HG02938 (cell line): ENCODE measurements at regions not wholly inside any gene's neighbourhood (a gene's known extent, or its start where the extent isn't known, plus 50 kb on each side); places are given as distances from the start of the nearest gene placed in this dataset.
A peak's percentile ranks its signal among the peaks of the same experiment; 100 is the strongest.
"Not testable (repeated sequence)": the region's sequence is repeated elsewhere in the genome, so short reads cannot be mapped to it uniquely, and the experiment has no call there.

Experiments
- ATAC-seq: cut with Tn5 transposase; IDR thresholded peaks from one replicate; pipeline ENCODE4 v1.9.1; 2021; ENCODE audit warnings: mild to moderate bottlenecking, moderate library complexity; ENCODE audit not compliant: unreplicated experiment

GRCh38 chr17:37859451-37859850 is 64.8 kb upstream of the TBC1D3K start:
- no peak for ATAC-seq

- ATAC-seq, result not testable (repeated sequence)
Measured at GRCh38 chr17:37858391-37858790, 65.8 kb upstream of the TBC1D3K start.

GRCh38 chr17:37856245-37856644 is 68.0 kb upstream of the TBC1D3K start:
- no peak for ATAC-seq

GRCh38 chr17:37849617-37849972 is 74.6 kb upstream of the TBC1D3K start:
- ATAC-seq, result no peak

GRCh38 chr17:37848690-37849616 is 75.3 kb upstream of the TBC1D3K start:
- ATAC-seq, result peak; percentile 59

GRCh38 chr17:37847811-37848331 is 76.3 kb upstream of the TBC1D3K start:
- no peak for ATAC-seq

GRCh38 chr17:37847102-37847501 is 77.1 kb upstream of the TBC1D3K start:
- ATAC-seq, result no peak

- ATAC-seq, result no peak
Measured at GRCh38 chr17:37844977-37845293, 79.3 kb upstream of the TBC1D3K start.

- ATAC-seq, result no peak
Measured at GRCh38 chr17:37844158-37844976, 79.8 kb upstream of the TBC1D3K start.

GRCh38 chr17:37842401-37842800 is 81.8 kb upstream of the TBC1D3K start:
- ATAC-seq, result no peak

- no peak for ATAC-seq
Measured at GRCh38 chr17:37841232-37841631, 83.0 kb upstream of the TBC1D3K start.

GRCh38 chr17:37840576-37840975 is 83.6 kb upstream of the TBC1D3K start:
- no peak for ATAC-seq

- no peak for ATAC-seq
Measured at GRCh38 chr17:37839196-37839978, 84.8 kb upstream of the TBC1D3K start.

GRCh38 chr17:37838276-37838675 is 85.9 kb upstream of the TBC1D3K start:
- no peak for ATAC-seq

- ATAC-seq, result no peak
Measured at GRCh38 chr17:37836593-37836992, 87.6 kb upstream of the TBC1D3K start.

- no peak for ATAC-seq
Measured at GRCh38 chr17:37834168-37834567, 89.3 kb upstream of the HNF1B start.

GRCh38 chr17:37833237-37833859 is 88.5 kb upstream of the HNF1B start:
- no peak for ATAC-seq

- no peak for ATAC-seq
Measured at GRCh38 chr17:37831986-37832385, 87.1 kb upstream of the HNF1B start.

- no peak for ATAC-seq
Measured at GRCh38 chr17:37831492-37831891, 86.6 kb upstream of the HNF1B start.

- ATAC-seq, result no peak
Measured at GRCh38 chr17:37830151-37830993, 85.5 kb upstream of the HNF1B start.
